Esophagus squamous epithelium (tissue), 4 donors: ENCODE measurements at regions not wholly inside any gene's neighbourhood (a gene's known extent, or its start where the extent isn't known, plus 50 kb on each side); places are given as distances from the start of the nearest gene placed in this dataset.

Experiments used
- CTCF ChIP-seq, 6 experiments: fragments of 450-650 bp in 4 of 6; fragments of 200-600 bp in 2 of 6; sonication (generic) in 2 of 6; IDR thresholded peaks; one replicate each; pipeline ENCODE4 v1.5.1; 2016 to 2019; ENCODE audit warnings: antibody characterized with exemption in 6 of 6, mild to moderate bottlenecking in 4 of 6, moderate library complexity in 4 of 6
- POLR2A ChIP-seq, 4 donors: fragments of 450-650 bp; IDR thresholded peaks; one replicate each; pipeline ENCODE4 v1.6.1; 2017; ENCODE audit warnings: antibody characterized with exemption in 4 of 4, mild to moderate bottlenecking in 4 of 4, moderate library complexity in 3 of 4

GRCh38 chr3:132254076-132254755 lies 63.0 kb upstream of the ACP3 start:
- TF ChIP-seq POLR2A (IDR thresholded peaks at IDR 0.05) (no peak), CTCF (IDR thresholded peaks at IDR 0.05) (no peak)
